SIG-M5 treated with dmso at 0.1 percent for 504 hours (cell line): ENCODE measurements at regions not wholly inside any gene's neighbourhood (a gene's known extent, or its start where the extent isn't known, plus 50 kb on each side); places are given as distances from the start of the nearest gene placed in this dataset.
A peak's percentile ranks its signal among the peaks of the same experiment; 100 is the strongest.

Experiments
- DNase-seq: peaks from one replicate; lab custom pipeline; 2025; ENCODE audit not compliant: unreplicated experiment; lab: John Stamatoyannopoulos, UW

GRCh38 chr5:104237586-104237985 is 675.0 kb upstream of the NUDT12 start:
- DNase-seq = no peak

GRCh38 chr5:104223885-104224773 is 661.5 kb upstream of the NUDT12 start:
- DNase-seq = no peak

GRCh38 chr5:104218200-104218599 is 655.6 kb upstream of the NUDT12 start:
- no peak for DNase-seq

- no peak for DNase-seq
Measured at GRCh38 chr5:104213216-104213615, 650.6 kb upstream of the NUDT12 start.

GRCh38 chr5:104199771-104200170 is 637.2 kb upstream of the NUDT12 start:
- DNase-seq = no peak

GRCh38 chr5:104198156-104198555 is 635.6 kb upstream of the NUDT12 start:
- DNase-seq = no peak

GRCh38 chr5:104189909-104190308 is 627.3 kb upstream of the NUDT12 start:
- peak; percentile 24 for DNase-seq

GRCh38 chr5:104189031-104189430 is 626.4 kb upstream of the NUDT12 start:
- DNase-seq = no peak

- no peak for DNase-seq
Measured at GRCh38 chr5:104187656-104188055, 625.1 kb upstream of the NUDT12 start.

- no peak for DNase-seq
Measured at GRCh38 chr5:104186510-104186909, 623.9 kb upstream of the NUDT12 start.

GRCh38 chr5:104186100-104186499 is 623.5 kb upstream of the NUDT12 start:
- no peak for DNase-seq

- DNase-seq = no peak
Measured at GRCh38 chr5:104184264-104184663, 621.7 kb upstream of the NUDT12 start.

GRCh38 chr5:104178829-104179456 is 616.4 kb upstream of the NUDT12 start:
- DNase-seq = peak; percentile 66

GRCh38 chr5:104178066-104178465 is 615.5 kb upstream of the NUDT12 start:
- DNase-seq = no peak

- no peak for DNase-seq
Measured at GRCh38 chr5:104177651-104178050, 615.1 kb upstream of the NUDT12 start.

- no peak for DNase-seq
Measured at GRCh38 chr5:104172976-104173375, 610.4 kb upstream of the NUDT12 start.

GRCh38 chr5:104171958-104172690 is 609.5 kb upstream of the NUDT12 start:
- no peak for DNase-seq

GRCh38 chr5:104170926-104171325 is 608.3 kb upstream of the NUDT12 start:
- DNase-seq = no peak

- no peak for DNase-seq
Measured at GRCh38 chr5:104146652-104147051, 584.1 kb upstream of the NUDT12 start.

GRCh38 chr5:104139840-104140239 is 577.3 kb upstream of the NUDT12 start:
- no peak for DNase-seq

- no peak for DNase-seq
Measured at GRCh38 chr5:104130320-104130719, 567.7 kb upstream of the NUDT12 start.

GRCh38 chr5:104128348-104128747 is 565.8 kb upstream of the NUDT12 start:
- no peak for DNase-seq
